Neural cell (in vitro differentiated cells): ENCODE measurements at regions not wholly inside any gene's neighbourhood (a gene's known extent, or its start where the extent isn't known, plus 50 kb on each side); places are given as distances from the start of the nearest gene placed in this dataset.

ENCODE experiments used
- H2AFZ ChIP-seq: fragments of 200-600, 300-800 bp; sonication (generic), shearing (Covaris generic); 2 replicates; pipeline ENCODE4 v1.6.0; 2014; ENCODE audit warnings: low read depth, mild to moderate bottlenecking, antibody characterized with exemption, low read length, moderate library complexity
- H3F3A ChIP-seq: fragments of 200-600 bp; shearing (Covaris generic); 2 replicates; pipeline ENCODE4 v1.6.1; 2016; ENCODE audit warnings: mild to moderate bottlenecking, moderate library complexity, mixed read lengths, antibody characterized with exemption, low read length; ENCODE audit not compliant: insufficient read depth, poor library complexity, severe bottlenecking
- H3K27ac ChIP-seq: fragments of 200-600, 300-800 bp; sonication (generic), shearing (Covaris generic); 2 replicates; pipeline ENCODE4 v1.5.1; 2014; ENCODE audit warnings: mild to moderate bottlenecking, low read length, moderate library complexity
- H3K27me3 ChIP-seq: fragments of 300-800, 200-600 bp; sonication (generic), shearing (Covaris generic); 2 replicates; pipeline ENCODE4 v1.6.0; 2014; ENCODE audit warnings: mild to moderate bottlenecking, low read depth, low read length, moderate library complexity; ENCODE audit not compliant: insufficient read depth
- H3K36me3 ChIP-seq: fragments of 300-800, 200-600 bp; sonication (generic), shearing (Covaris generic); 2 replicates; pipeline ENCODE4 v1.5.1; 2014; ENCODE audit warnings: mild to moderate bottlenecking, antibody characterized with exemption, low read length, moderate library complexity; ENCODE audit not compliant: insufficient read depth
- H3K4me2 ChIP-seq: fragments of 300-800, 200-600 bp; sonication (generic), shearing (Covaris generic); 2 replicates; pipeline ENCODE4 v1.6.0; 2014; ENCODE audit warnings: mild to moderate bottlenecking, low read length
- H3K4me3 ChIP-seq: fragments of 300-800, 200-600 bp; sonication (generic), shearing (Covaris generic); 2 replicates; pipeline ENCODE4 v1.5.1; 2014; ENCODE audit warnings: mild to moderate bottlenecking, low read length, moderate library complexity
- H3K79me2 ChIP-seq: fragments of 200-600 bp; shearing (Covaris generic); replicated peaks from 2 replicates; pipeline ENCODE4 v1.6.0; 2014; ENCODE audit warnings: mild to moderate bottlenecking, low read length, moderate library complexity; ENCODE audit not compliant: insufficient read depth
- H3K9ac ChIP-seq: fragments of 300-800, 200-600 bp; sonication (generic), shearing (Covaris generic); 2 replicates; pipeline ENCODE4 v1.6.1; 2016; ENCODE audit warnings: mild to moderate bottlenecking, low read length, mixed read lengths
- H3K9me2 ChIP-seq: fragments of 200-600 bp; shearing (Covaris generic); 2 replicates; pipeline ENCODE4 v1.6.1; 2016; ENCODE audit warnings: mild to moderate bottlenecking, low read length, mixed read lengths; ENCODE audit not compliant: insufficient read depth
- H3K9me3 ChIP-seq: fragments of 200-600, 300-800 bp; sonication (generic), shearing (Covaris generic); 2 replicates; pipeline ENCODE4 v1.6.1; 2016; ENCODE audit warnings: mild to moderate bottlenecking, mixed run types, low read length, moderate library complexity, mixed read lengths
- H4K20me1 ChIP-seq: fragments of 200-600 bp; shearing (Covaris generic); 2 replicates; pipeline ENCODE4 v1.6.1; 2016; ENCODE audit warnings: mild to moderate bottlenecking, mixed run types; ENCODE audit not compliant: insufficient read depth
- CTCF ChIP-seq: fragments of 450-650 bp; IDR thresholded peaks from 2 replicates; pipeline ENCODE4 v1.5.1; 2014; ENCODE audit warnings: antibody characterized with exemption, mild to moderate bottlenecking, moderate library complexity; ENCODE audit not compliant: poor library complexity, severe bottlenecking
- EP300 ChIP-seq: fragments of 450-650 bp; conservative IDR thresholded peaks from 2 replicates; pipeline ENCODE4 v1.6.1; 2014; ENCODE audit warnings: antibody characterized with exemption, mild to moderate bottlenecking, moderate library complexity; ENCODE audit not compliant: poor library complexity, severe bottlenecking
- EZH2 ChIP-seq: fragments of 200-600, 300-800 bp; shearing (Covaris generic), sonication (generic); IDR thresholded peaks from 2 replicates; pipeline ENCODE4 v1.6.1; 2014; ENCODE audit warnings: antibody characterized with exemption, low read length, borderline replicate concordance, mild to moderate bottlenecking; ENCODE audit not compliant: insufficient read depth, poor library complexity, severe bottlenecking
- MXI1 ChIP-seq: fragments of 450-650 bp; conservative IDR thresholded peaks from 2 replicates; pipeline ENCODE4 v1.6.1; 2014; ENCODE audit warnings: antibody characterized with exemption, mild to moderate bottlenecking; ENCODE audit not compliant: poor library complexity, severe bottlenecking
- POLR2AphosphoS5 ChIP-seq: IDR thresholded peaks from 2 replicates; pipeline ENCODE4 v1.6.1; 2012
- RAD21 ChIP-seq: fragments of 450-650 bp; conservative IDR thresholded peaks from 2 replicates; pipeline ENCODE4 v1.6.1; 2014; ENCODE audit warnings: antibody characterized with exemption, mild to moderate bottlenecking, moderate library complexity
- REST ChIP-seq: IDR thresholded peaks from 2 replicates; pipeline ENCODE4 v1.6.1; 2012; ENCODE audit warnings: borderline replicate concordance
- SMC3 ChIP-seq: fragments of 450-650 bp; conservative IDR thresholded peaks from 2 replicates; pipeline ENCODE4 v1.6.1; 2014; ENCODE audit warnings: antibody characterized with exemption, mild to moderate bottlenecking, moderate library complexity; ENCODE audit not compliant: poor library complexity
- TAF1 ChIP-seq: IDR thresholded peaks from 2 replicates; pipeline ENCODE4 v1.6.1; 2012; ENCODE audit warnings: low read depth

GRCh38 chr7:46809886-46810285 is 772.0 kb downstream of the TNS3 start:
- H3K9me3 ChIP-seq, result no peaks in the 10 kb centered on the region
- H3K4me2 ChIP-seq, result no peak overlapping the region
- H3K27ac ChIP-seq, result no peak overlapping the region
- H3K79me2 ChIP-seq, result no peaks in the 10 kb centered on the region
- H3K4me3 ChIP-seq, result no peak overlapping the region
- no peaks in the 10 kb centered on the region for H3F3A ChIP-seq
- no peak for TF ChIP-seq REST
- TF ChIP-seq EP300, result no peak
- no peak for TF ChIP-seq TAF1
- no peak for TF ChIP-seq RAD21
- TF ChIP-seq POLR2AphosphoS5, result no peak
- no peaks in the 10 kb centered on the region for H3K9me2 ChIP-seq
- no peak overlapping the region for H2AFZ ChIP-seq
- no peaks in the 10 kb centered on the region for H3K27me3 ChIP-seq
- no peaks in the 10 kb centered on the region for H3K36me3 ChIP-seq
- no peak overlapping the region for H3K9ac ChIP-seq
- no peaks in the 10 kb centered on the region for H4K20me1 ChIP-seq

- Histone ChIP-seq H3F3A (no peaks in the 10 kb centered on the region), H3K27ac (no peak overlapping the region), H3K4me2 (no peak overlapping the region), H3K79me2 (no peaks in the 10 kb centered on the region), H3K36me3 (no peaks in the 10 kb centered on the region), H3K27me3 (no peaks in the 10 kb centered on the region), H3K9ac (no peak overlapping the region), H3K9me2 (no peaks in the 10 kb centered on the region), H2AFZ (no peak overlapping the region), H4K20me1 (no peaks in the 10 kb centered on the region), H3K4me3 (no peak overlapping the region), H3K9me3 (no peaks in the 10 kb centered on the region)
- TF ChIP-seq RAD21 (no peak), REST (no peak), CTCF (no peak), POLR2AphosphoS5 (no peak), MXI1 (no peak), SMC3 (no peak), EZH2 (no peak), TAF1 (no peak)
These were observed 775.1 kb downstream of the TNS3 start for GRCh38 chr7:46806856-46807255.
